GM12874 (cell line): ENCODE measurements at regions not wholly inside any gene's neighbourhood (a gene's known extent, or its start where the extent isn't known, plus 50 kb on each side); places are given as distances from the start of the nearest gene placed in this dataset.

Source experiments
- CTCF ChIP-seq: IDR thresholded peaks from 2 replicates; pipeline ENCODE4 v1.5.1; 2011; ENCODE audit warnings: low read depth, mild to moderate bottlenecking, control low read depth, low read length, moderate library complexity; ENCODE audit not compliant: insufficient read depth

- no peak for TF ChIP-seq CTCF
Observed at GRCh38 chr4:100681289-100681688, 163.5 kb upstream of the EMCN start.

DNA sequence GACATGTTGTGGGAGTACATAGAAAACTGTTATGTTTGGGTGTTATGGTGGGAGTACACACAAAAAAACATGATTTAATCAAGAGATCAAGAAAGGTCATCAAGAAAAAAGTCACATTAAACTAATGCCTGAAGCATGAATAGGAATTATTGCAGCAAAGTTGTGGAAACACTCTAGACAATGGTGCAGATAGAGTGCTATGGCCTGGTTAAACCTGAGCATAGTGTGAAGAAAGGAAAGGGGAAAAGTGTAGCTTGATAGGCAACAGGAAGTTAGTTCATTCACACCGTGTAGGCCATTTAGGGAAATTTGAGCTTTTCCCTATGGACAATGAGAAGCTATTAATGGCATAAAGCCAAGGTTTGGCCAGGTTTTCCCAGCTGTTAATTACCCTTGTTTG is 162.1 kb upstream of the EMCN start:
- TF ChIP-seq CTCF, result no peak

- no peak for TF ChIP-seq CTCF
Observed at GRCh38 chr4:100674976-100675375, 157.2 kb upstream of the EMCN start.

GRCh38 chr4:100657187-100657586 is 139.4 kb upstream of the EMCN start:
- TF ChIP-seq CTCF, result no peak

- TF ChIP-seq CTCF, result no peak
Observed at GRCh38 chr4:100651499-100652175, 133.8 kb upstream of the EMCN start.

DNA sequence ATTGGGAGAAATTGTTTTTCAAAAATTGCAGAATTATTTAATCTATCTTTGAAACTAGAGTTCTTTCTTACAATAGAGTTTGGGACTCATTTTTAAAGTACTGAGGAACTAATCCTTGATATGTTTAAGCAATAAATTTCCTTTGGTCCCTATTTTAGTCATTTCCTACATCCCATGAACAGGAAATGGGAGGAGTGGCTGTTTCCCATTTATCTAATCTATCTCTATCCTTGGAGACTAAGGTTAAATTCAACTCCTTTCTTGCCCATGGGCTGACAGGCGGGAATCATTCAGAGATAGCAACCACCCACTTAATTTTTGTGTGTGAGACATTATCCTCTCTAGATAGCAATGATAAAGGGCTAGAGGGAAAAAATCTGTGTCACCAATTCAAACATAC is 131.6 kb upstream of the EMCN start:
- TF ChIP-seq CTCF, result no peak

GRCh38 chr4:100644150-100644549 is 126.3 kb upstream of the EMCN start:
- TF ChIP-seq CTCF, result no peak
